ENCODE measurements at regions not wholly inside any gene's neighbourhood (a gene's known extent, or its start where the extent isn't known, plus 50 kb on each side); places are given as distances from the start of the nearest gene placed in this dataset.

- Histone ChIP-seq H3K4me2 (ENCODE audit: low read depth, low read length, poor library complexity, severe bottlenecking) (no peak overlapping the region), H2AFZ (ENCODE audit: low read length) (no peak overlapping the region)
These were observed 700.7 kb upstream of the FZD8 start for GRCh38 chr10:36342781-36343180.

GRCh38 chr10:36341471-36341870 lies 699.4 kb upstream of the FZD8 start:
- Histone ChIP-seq H3K9ac (ENCODE audit: low read depth, low read length, poor library complexity, severe bottlenecking) (no peak overlapping the region), H3K27me3 (ENCODE audit: insufficient read depth, low read length, poor library complexity, severe bottlenecking) (no peaks in the 10 kb centered on the region), H2AFZ (ENCODE audit: low read length) (no peak overlapping the region), H4K20me1 (ENCODE audit: insufficient read depth, low read length, poor library complexity, severe bottlenecking) (no peaks in the 10 kb centered on the region), H3K36me3 (ENCODE audit: insufficient read depth, low read length) (no peaks in the 10 kb centered on the region), H3F3A (ENCODE audit: low read depth) (no peaks in the 10 kb centered on the region), H3K9me2 (replicated peaks; ENCODE audit: low read depth, low read length) (no peaks in the 10 kb centered on the region), H3K9me3 (ENCODE audit: insufficient read depth, low read depth, low read length) (no peaks in the 10 kb centered on the region), H3K4me1 (ENCODE audit: insufficient read depth, low read length, poor library complexity, severe bottlenecking) (no peaks in the 10 kb centered on the region), H3K4me3 (ENCODE audit: low read length, poor library complexity, severe bottlenecking) (no peak overlapping the region), H3K4me2 (ENCODE audit: low read depth, low read length, poor library complexity, severe bottlenecking) (no peak overlapping the region), H3K79me2 (ENCODE audit: insufficient read depth, low read length) (no peaks in the 10 kb centered on the region)
- TF ChIP-seq EZH2phosphoT487 (IDR thresholded peaks at IDR 0.05; ENCODE audit: borderline replicate concordance) (no peak), CTCF (conservative IDR thresholded peaks at IDR 0.05; ENCODE audit: low read length) (no peak)

More at GRCh38 chr10:36342781-36343180, 700.7 kb upstream of the FZD8 start:
- Histone ChIP-seq H3K79me2 (ENCODE audit: insufficient read depth, low read length) (no peaks in the 10 kb centered on the region), H3K9me3 (ENCODE audit: insufficient read depth, low read depth, low read length) (no peaks in the 10 kb centered on the region), H3K27me3 (ENCODE audit: insufficient read depth, low read length, poor library complexity, severe bottlenecking) (no peaks in the 10 kb centered on the region), H3K4me3 (ENCODE audit: low read length, poor library complexity, severe bottlenecking) (no peak overlapping the region), H3K36me3 (ENCODE audit: insufficient read depth, low read length) (no peaks in the 10 kb centered on the region), H3K4me1 (ENCODE audit: insufficient read depth, low read length, poor library complexity, severe bottlenecking) (no peaks in the 10 kb centered on the region), H4K20me1 (ENCODE audit: insufficient read depth, low read length, poor library complexity, severe bottlenecking) (no peaks in the 10 kb centered on the region), H3K9me2 (replicated peaks; ENCODE audit: low read depth, low read length) (no peaks in the 10 kb centered on the region), H3K9ac (ENCODE audit: low read depth, low read length, poor library complexity, severe bottlenecking) (no peak overlapping the region), H3F3A (ENCODE audit: low read depth) (no peaks in the 10 kb centered on the region)
- TF ChIP-seq CTCF (conservative IDR thresholded peaks at IDR 0.05; ENCODE audit: low read length) (no peak), EZH2phosphoT487 (IDR thresholded peaks at IDR 0.05; ENCODE audit: borderline replicate concordance) (no peak)

- no peak for TF ChIP-seq CTCF (conservative IDR thresholded peaks at IDR 0.05; ENCODE audit: low read length)
- TF ChIP-seq EZH2phosphoT487 (IDR thresholded peaks at IDR 0.05; ENCODE audit: borderline replicate concordance), result no peak
These were observed 694.2 kb upstream of the FZD8 start for GRCh38 chr10:36336315-36336714.

More at GRCh38 chr10:36336315-36336714, 694.2 kb upstream of the FZD8 start:
- no peaks in the 10 kb centered on the region for H3K9me2 ChIP-seq (replicated peaks; ENCODE audit: low read depth, low read length)
- H3K4me1 ChIP-seq (ENCODE audit: insufficient read depth, low read length, poor library complexity, severe bottlenecking), result no peaks in the 10 kb centered on the region
- H3F3A ChIP-seq (ENCODE audit: low read depth), result no peaks in the 10 kb centered on the region
- H3K9me3 ChIP-seq (ENCODE audit: insufficient read depth, low read depth, low read length), result no peaks in the 10 kb centered on the region
- H3K4me3 ChIP-seq (ENCODE audit: low read length, poor library complexity, severe bottlenecking), result no peak overlapping the region
- H3K9ac ChIP-seq (ENCODE audit: low read depth, low read length, poor library complexity, severe bottlenecking), result no peak overlapping the region
- H3K79me2 ChIP-seq (ENCODE audit: insufficient read depth, low read length), result no peaks in the 10 kb centered on the region
- no peak overlapping the region for H3K4me2 ChIP-seq (ENCODE audit: low read depth, low read length, poor library complexity, severe bottlenecking)
- no peak overlapping the region for H2AFZ ChIP-seq (ENCODE audit: low read length)
- no peaks in the 10 kb centered on the region for H3K36me3 ChIP-seq (ENCODE audit: insufficient read depth, low read length)
- H3K27me3 ChIP-seq (ENCODE audit: insufficient read depth, low read length, poor library complexity, severe bottlenecking), result no peaks in the 10 kb centered on the region
- H4K20me1 ChIP-seq (ENCODE audit: insufficient read depth, low read length, poor library complexity, severe bottlenecking), result no peaks in the 10 kb centered on the region

Data from Loucy (cell line).